SK-N-MC (cell line): ENCODE measurements at regions not wholly inside any gene's neighbourhood (a gene's known extent, or its start where the extent isn't known, plus 50 kb on each side); places are given as distances from the start of the nearest gene placed in this dataset.

Source experiments
- DNase-seq: peaks from one replicate; pipeline ENCODE4 v3.0.0-alpha.2; 2011; ENCODE audit warnings: low read depth, low spot score
- H3K27ac ChIP-seq: fragments of 200-600 bp; sonication (generic); 2 replicates; pipeline ENCODE4 v1.5.1; 2016; ENCODE audit warnings: mixed run types
- H3K36me3 ChIP-seq: fragments of 200-600 bp; sonication (generic); 2 replicates; pipeline ENCODE4 v1.6.1; 2017; ENCODE audit warnings: antibody characterized with exemption, low read length, mixed read lengths; ENCODE audit not compliant: insufficient read depth
- H3K4me3 ChIP-seq: fragments of 200-600 bp; sonication (generic); 2 replicates; pipeline ENCODE4 v1.5.1; 2016
- H3K9ac ChIP-seq: fragments of 200-600 bp; sonication (generic); 2 replicates; pipeline ENCODE4 v1.8.0; 2017; ENCODE audit warnings: mixed run types, mixed read lengths; ENCODE audit not compliant: insufficient read length
- H3K9me3 ChIP-seq: fragments of 200-600 bp; sonication (generic); 2 replicates; pipeline ENCODE4 v1.6.1; 2017; ENCODE audit warnings: low read depth, mild to moderate bottlenecking, antibody characterized with exemption, low read length, moderate library complexity, mixed read lengths
- EZH2 ChIP-seq: fragments of 200-600 bp; sonication (generic); IDR thresholded peaks from one replicate; pipeline ENCODE4 v1.6.1; 2017; ENCODE audit warnings: antibody characterized with exemption
- FOXP2 ChIP-seq: optimal IDR thresholded peaks from 2 replicates; pipeline ENCODE3; 2011; ENCODE audit warnings: mild to moderate bottlenecking, moderate library complexity; ENCODE audit not compliant: insufficient read depth; ENCODE audit errors: extremely low read length, control extremely low read depth
- POLR2AphosphoS5 ChIP-seq: IDR thresholded peaks from 2 replicates; pipeline ENCODE4 v1.6.1; 2012; ENCODE audit warnings: mild to moderate bottlenecking, low read depth, low read length, borderline replicate concordance

DNA sequence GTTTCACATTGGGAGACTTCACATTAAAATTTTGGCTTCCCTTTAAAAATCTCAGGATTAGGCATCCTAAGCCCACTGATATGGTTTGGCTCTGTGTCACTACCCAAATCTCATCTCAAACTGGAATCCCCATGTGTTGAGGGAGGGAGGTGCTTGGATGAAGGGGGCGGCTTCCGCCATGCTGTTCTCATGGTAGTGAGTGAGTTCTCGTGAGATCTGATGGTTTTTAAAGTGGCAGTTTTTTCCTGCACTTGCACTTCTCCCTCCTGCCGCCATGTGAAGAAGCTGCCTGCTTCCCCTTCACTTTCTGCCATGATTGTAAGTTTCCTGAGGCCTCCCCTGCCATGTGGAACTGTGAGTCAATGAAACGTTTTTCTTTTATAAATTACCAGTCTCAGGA lies 65.7 kb upstream of the PLXNC1 start:
- Histone ChIP-seq H3K9me3 (0 out of 2 replicates have a peak, but pooled peaks cover 2% of the 10 kb centered on the region), H3K36me3 (no peaks in the 10 kb centered on the region), H3K9ac (no peak overlapping the region), H3K4me3 (no peak overlapping the region), H3K27ac (no peak overlapping the region)
- no peak for DNase-seq
- TF ChIP-seq FOXP2 = no peak
- no peak for TF ChIP-seq EZH2
- no peak for TF ChIP-seq POLR2AphosphoS5

DNA sequence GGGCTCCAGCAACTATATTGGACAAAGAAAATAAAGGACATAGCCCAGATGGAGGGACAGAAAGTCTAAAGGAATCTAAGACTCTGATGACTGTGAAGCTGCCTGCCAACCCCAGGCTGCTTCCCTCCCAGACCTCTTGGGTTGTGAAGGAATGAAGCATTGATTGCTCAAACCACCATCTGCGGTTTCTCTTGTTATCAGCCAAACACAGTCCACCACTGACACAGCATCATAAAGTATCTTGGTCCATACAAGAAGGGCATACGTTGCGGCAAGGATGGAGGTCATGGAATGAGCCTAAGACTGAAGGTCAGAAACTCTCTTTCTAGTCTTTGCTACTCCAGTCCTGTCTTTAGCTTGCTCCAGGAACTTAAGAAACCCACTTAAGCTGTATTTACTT lies 58.5 kb upstream of the PLXNC1 start:
- Histone ChIP-seq H3K4me3 (no peak overlapping the region), H3K36me3 (no peaks in the 10 kb centered on the region), H3K9ac (no peak overlapping the region), H3K9me3 (0 out of 2 replicates have a peak, but pooled peaks cover 2% of the 10 kb centered on the region), H3K27ac (no peak overlapping the region)
- DNase-seq = no peak
- TF ChIP-seq EZH2 (no peak), POLR2AphosphoS5 (no peak), FOXP2 (no peak)

DNA sequence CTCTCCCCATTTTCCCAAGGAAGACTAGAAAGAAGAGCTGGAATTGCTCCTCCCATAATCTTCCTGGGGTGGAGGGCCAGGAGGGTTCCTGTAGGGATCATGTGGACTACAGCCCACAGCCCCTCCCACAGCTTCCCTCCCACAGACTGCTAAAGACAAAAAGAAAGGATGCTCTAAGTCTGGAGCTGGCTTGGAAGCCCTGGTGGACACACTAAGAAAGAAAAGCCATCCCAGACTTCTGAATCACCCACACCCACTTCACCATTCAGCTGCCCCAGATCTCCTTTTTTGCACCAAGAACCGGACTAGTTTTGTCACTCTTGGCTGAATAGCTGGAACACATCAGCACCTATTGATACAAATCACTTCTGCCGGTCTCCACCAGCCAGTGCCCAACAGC lies 56.8 kb upstream of the PLXNC1 start:
- Histone ChIP-seq H3K9ac (no peak overlapping the region), H3K36me3 (no peaks in the 10 kb centered on the region), H3K9me3 (0 out of 2 replicates have a peak, but pooled peaks cover 2% of the 10 kb centered on the region), H3K4me3 (no peak overlapping the region), H3K27ac (no peak overlapping the region)
- no peak for DNase-seq
- TF ChIP-seq POLR2AphosphoS5 (no peak), EZH2 (no peak), FOXP2 (no peak)

DNA sequence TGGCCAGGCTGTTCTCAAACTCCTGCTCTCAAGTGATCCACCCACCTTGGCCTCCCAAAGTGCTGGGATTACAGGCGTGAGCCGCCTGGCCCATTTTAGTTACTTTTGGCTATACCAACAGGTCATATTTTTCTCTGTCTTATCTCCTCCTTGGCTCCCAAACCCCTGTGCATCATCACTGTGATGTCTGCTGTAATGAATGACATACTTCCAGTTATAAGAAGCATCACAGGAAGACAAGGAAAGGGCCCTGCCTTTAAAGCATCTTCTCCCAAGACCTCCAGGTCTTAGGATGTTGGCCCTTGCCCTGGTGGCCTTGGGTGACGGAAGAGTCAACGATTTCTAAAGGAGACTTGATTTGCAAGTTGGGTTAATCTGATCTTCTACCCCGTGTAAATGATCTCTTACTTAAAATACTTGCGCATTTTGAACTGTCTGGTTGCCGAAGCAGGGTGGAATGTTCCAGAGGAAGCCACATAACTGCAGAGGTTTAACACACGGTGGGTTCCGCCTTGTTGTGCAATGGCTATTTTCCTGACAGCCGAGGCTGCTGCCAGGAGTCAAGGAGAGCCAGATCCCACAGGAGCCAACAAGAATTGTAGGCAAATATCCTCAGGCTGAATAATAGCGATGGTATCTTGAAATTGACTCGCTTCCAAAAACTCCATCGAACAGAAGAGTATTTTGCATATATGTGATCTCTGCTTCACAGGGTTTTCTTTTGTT lies 55.7 kb upstream of the PLXNC1 start:
- Histone ChIP-seq H3K27ac (no peak overlapping the region), H3K9me3 (no peaks in the 10 kb centered on the region), H3K4me3 (no peak overlapping the region), H3K9ac (no peak overlapping the region), H3K36me3 (no peaks in the 10 kb centered on the region)
- no peak for DNase-seq
- no peak for TF ChIP-seq FOXP2
- no peak for TF ChIP-seq EZH2
- TF ChIP-seq POLR2AphosphoS5 = no peak

DNA sequence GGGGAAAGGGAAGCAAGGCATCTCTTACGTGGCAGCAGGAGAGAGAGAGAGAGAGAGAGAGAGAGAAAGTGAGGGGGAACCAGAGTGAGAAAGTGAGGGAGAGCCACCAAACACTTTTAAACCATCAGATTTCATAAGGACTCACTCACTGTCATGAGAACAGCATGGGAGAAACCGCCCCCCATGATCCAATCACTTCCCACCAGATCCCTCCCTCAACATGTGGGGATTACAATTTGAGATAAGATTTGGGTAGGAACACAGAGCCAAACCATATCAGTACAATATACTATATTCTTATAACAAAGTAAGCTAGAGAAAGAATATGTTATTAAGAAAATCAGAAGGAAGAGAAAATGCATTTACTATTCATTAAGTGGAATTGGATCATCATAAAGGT lies 53.7 kb upstream of the PLXNC1 start:
- TF ChIP-seq POLR2AphosphoS5 = no peak
- Histone ChIP-seq H3K27ac (no peak overlapping the region), H3K9me3 (no peaks in the 10 kb centered on the region), H3K9ac (no peak overlapping the region), H3K4me3 (no peak overlapping the region), H3K36me3 (no peaks in the 10 kb centered on the region)
- no peak for DNase-seq

DNA sequence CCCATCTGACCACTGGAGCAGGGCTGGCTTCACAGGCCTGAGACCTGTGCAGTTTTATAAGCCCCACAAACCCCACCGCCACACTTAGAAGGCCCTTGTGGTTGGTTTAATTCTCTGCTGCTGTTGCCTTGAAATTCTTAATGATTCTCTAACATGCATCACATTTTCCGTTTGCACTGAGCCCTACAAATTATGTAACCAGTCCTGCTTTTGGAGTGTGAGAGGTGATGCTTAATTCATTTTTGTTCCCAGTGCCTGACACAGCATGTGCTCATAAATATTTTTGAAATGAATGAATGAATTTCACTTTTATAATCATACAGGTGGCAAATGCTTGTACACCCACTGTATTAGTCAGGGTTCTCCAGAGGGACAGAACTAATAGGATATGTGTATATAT lies 52.8 kb upstream of the PLXNC1 start:
- Histone ChIP-seq H3K27ac (no peak overlapping the region), H3K9ac (no peak overlapping the region), H3K9me3 (no peaks in the 10 kb centered on the region), H3K36me3 (no peaks in the 10 kb centered on the region), H3K4me3 (no peak overlapping the region)
- no peak for TF ChIP-seq FOXP2
- no peak for TF ChIP-seq POLR2AphosphoS5
- TF ChIP-seq EZH2 = no peak
- DNase-seq = no peak

DNA sequence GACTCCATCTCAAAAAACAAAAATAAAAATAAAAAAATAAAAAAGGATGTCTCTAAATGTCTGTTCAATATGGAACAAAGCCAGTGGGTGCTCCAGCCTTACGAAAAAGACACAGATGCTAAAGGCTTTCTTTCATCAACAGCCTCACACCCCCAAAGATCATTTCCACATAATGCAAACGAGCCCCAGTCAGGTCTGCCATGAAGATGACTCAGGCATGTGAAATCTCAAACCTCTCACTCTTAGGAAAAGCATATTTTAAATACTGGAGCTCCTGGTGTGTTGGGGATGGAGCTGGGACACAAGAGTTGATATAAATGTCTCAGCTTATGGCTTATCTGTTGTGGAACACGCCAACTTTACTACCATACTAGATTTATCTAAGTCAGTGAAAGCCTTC lies 49.9 kb upstream of the PLXNC1 start:
- TF ChIP-seq EZH2 = no peak
- no peak for TF ChIP-seq POLR2AphosphoS5
- no peak for TF ChIP-seq FOXP2
- no peak overlapping the region for H3K27ac ChIP-seq

More for the DNA sequence above, 49.9 kb upstream of the PLXNC1 start:
- H3K4me3 ChIP-seq = no peak overlapping the region
- H3K9me3 ChIP-seq = no peaks in the 10 kb centered on the region
- DNase-seq = no peak
- H3K36me3 ChIP-seq = no peaks in the 10 kb centered on the region
- no peak overlapping the region for H3K9ac ChIP-seq
